Activated CD8-positive, alpha-beta T cell treated with anti-CD3 and anti-CD28 coated beads for 36 hours (primary cell): ENCODE measurements at regions not wholly inside any gene's neighbourhood (a gene's known extent, or its start where the extent isn't known, plus 50 kb on each side); places are given as distances from the start of the nearest gene placed in this dataset.

Source experiments
- ATAC-seq: fragments of 200-7000 bp; cut with Tn5 transposase; one replicate; pipeline ENCODE4 v1.10.0; 2021; ENCODE audit warnings: mild to moderate bottlenecking, moderate library complexity
- CTCF ChIA-PET: fragments of 350-600 bp; sonication (Branson Sonifier 250); formaldehyde crosslinking; loops from one replicate; lab custom pipeline; 2021; ENCODE audit warnings: antibody characterized with exemption; lab: Charles Lee
- POLR2A ChIA-PET: fragments of 350-600 bp; sonication (Branson Sonifier 250); formaldehyde crosslinking; loops from one replicate; lab custom pipeline; 2021; ENCODE audit warnings: antibody characterized with exemption; lab: Charles Lee
- DNase-seq: peaks from one replicate; pipeline ENCODE4 v3.0.0-alpha.2; 2020
- H3K27ac Mint-ChIP-seq: one replicate; pipeline ENCODE4 v1.8.0; 2021; ENCODE audit warnings: mild to moderate bottlenecking, mixed read lengths
- H3K27me3 Mint-ChIP-seq: one replicate; pipeline ENCODE4 v1.8.0; 2021; ENCODE audit warnings: mixed read lengths
- H3K36me3 Mint-ChIP-seq: one replicate; pipeline ENCODE4 v1.8.0; 2021; ENCODE audit warnings: low read depth, mixed read lengths
- H3K4me1 Mint-ChIP-seq: one replicate; pipeline ENCODE4 v1.8.0; 2021; ENCODE audit warnings: low read depth, mixed read lengths
- H3K4me3 Mint-ChIP-seq: one replicate; pipeline ENCODE4 v1.8.0; 2021; ENCODE audit warnings: mild to moderate bottlenecking, moderate library complexity, mixed read lengths
- H3K9me3 Mint-ChIP-seq: one replicate; pipeline ENCODE4 v1.8.0; 2021; ENCODE audit warnings: mixed read lengths
- CTCF ChIP-seq: fragments of 200-600 bp; IDR thresholded peaks from one replicate; pipeline ENCODE4 v1.8.0; 2022; ENCODE audit warnings: antibody characterized with exemption, mild to moderate bottlenecking
- intact Hi-C: fragments of 100-400 bp; cut with micrococcal nuclease; formaldehyde crosslinking; loops from one replicate; pipeline ENCODE4 v1.10.0; 2022

GRCh38 chr4:152099061-152099425, 338.2 kb upstream of the GATB start:
- ChIA-PET POLR2A (no interaction called here), CTCF (no interaction called here)
- Mint-ChIP-seq H3K27me3 (no peaks in the 10 kb centered on the region), H3K4me1 (peaks cover 83% of the 10 kb centered on the region), H3K27ac (peak overlapping the region; percentile 96), H3K9me3 (no peaks in the 10 kb centered on the region), H3K4me3 (no peak overlapping the region), H3K36me3 (peaks cover 10% of the 10 kb centered on the region)
- ATAC-seq, result no peak
- no peak for DNase-seq
- no peak for TF ChIP-seq CTCF
- intact Hi-C loops, result no loop called here

- no peak for ATAC-seq
- CTCF ChIA-PET, result no interaction called here
Measured at GRCh38 chr4:152098365-152099060, 337.7 kb upstream of the GATB start.

GRCh38 chr4:152097371-152097770, 336.6 kb upstream of the GATB start:
- no peaks in the 10 kb centered on the region for H3K27me3 Mint-ChIP-seq
- no peak for ATAC-seq
- DNase-seq, result no peak
- peaks cover 73% of the 10 kb centered on the region for H3K4me1 Mint-ChIP-seq
- intact Hi-C loops, result no loop called here
- no peak overlapping the region for H3K4me3 Mint-ChIP-seq
- peak overlapping the region; percentile 60 for H3K27ac Mint-ChIP-seq
- ChIA-PET CTCF (interaction anchor here (0.9 kb wide), 1 partner anchor 11 kb away, joined by 3 read pairs; no protein-coding TSS in a partner anchor), POLR2A (no interaction called here)
- TF ChIP-seq CTCF, result peak; percentile 22
- peaks cover 7% of the 10 kb centered on the region for H3K36me3 Mint-ChIP-seq
- no peaks in the 10 kb centered on the region for H3K9me3 Mint-ChIP-seq

More at GRCh38 chr4:152098365-152099060, 337.7 kb upstream of the GATB start:
- POLR2A ChIA-PET, result no interaction called here
- no peak for TF ChIP-seq CTCF
- Mint-ChIP-seq H3K4me3 (no peak overlapping the region), H3K27me3 (no peaks in the 10 kb centered on the region), H3K4me1 (peaks cover 80% of the 10 kb centered on the region), H3K27ac (peak overlapping the region; percentile 96), H3K36me3 (peaks cover 7% of the 10 kb centered on the region), H3K9me3 (no peaks in the 10 kb centered on the region)
- intact Hi-C loops, result no loop called here
- DNase-seq, result no peak

- CTCF ChIA-PET, result interaction anchor here (0.9 kb wide), 1 partner anchor 13 kb away, joined by 3 read pairs; no protein-coding TSS in a partner anchor
- intact Hi-C loops, result no loop called here
- POLR2A ChIA-PET, result interaction anchor here (1.2 to 1.4 kb wide), 2 partner anchors 15 to 19 kb away, joined by 3 read pairs; no protein-coding TSS in a partner anchor
- no peak overlapping the region for H3K27ac Mint-ChIP-seq
- H3K9me3 Mint-ChIP-seq, result no peaks in the 10 kb centered on the region
- ATAC-seq (peak; percentile 10), DNase-seq (no peak)
- H3K4me1 Mint-ChIP-seq, result peaks cover 58% of the 10 kb centered on the region
- H3K4me3 Mint-ChIP-seq, result no peak overlapping the region
- peaks cover under 1% of the 10 kb centered on the region for H3K36me3 Mint-ChIP-seq
- H3K27me3 Mint-ChIP-seq, result no peaks in the 10 kb centered on the region
- no peak for TF ChIP-seq CTCF
Measured at GRCh38 chr4:152095701-152096070, 334.9 kb upstream of the GATB start.

GRCh38 chr4:152094970-152095700, 334.3 kb upstream of the GATB start:
- ATAC-seq, result peak; percentile 26
- intact Hi-C loops, result no loop called here
- no peak overlapping the region for H3K27ac Mint-ChIP-seq
- H3K4me1 Mint-ChIP-seq, result peaks cover 56% of the 10 kb centered on the region
- TF ChIP-seq CTCF, result no peak
- POLR2A ChIA-PET, result interaction anchor here (1.4 kb wide), 1 partner anchor 15 kb away, joined by 3 read pairs; no protein-coding TSS in a partner anchor
- no peak for DNase-seq
- CTCF ChIA-PET, result no interaction called here
- H3K36me3 Mint-ChIP-seq, result no peaks in the 10 kb centered on the region
- no peaks in the 10 kb centered on the region for H3K9me3 Mint-ChIP-seq
- no peaks in the 10 kb centered on the region for H3K27me3 Mint-ChIP-seq
- no peak overlapping the region for H3K4me3 Mint-ChIP-seq
